ENCODE measurements at regions not wholly inside any gene's neighbourhood (a gene's known extent, or its start where the extent isn't known, plus 50 kb on each side); places are given as distances from the start of the nearest gene placed in this dataset.

DNA sequence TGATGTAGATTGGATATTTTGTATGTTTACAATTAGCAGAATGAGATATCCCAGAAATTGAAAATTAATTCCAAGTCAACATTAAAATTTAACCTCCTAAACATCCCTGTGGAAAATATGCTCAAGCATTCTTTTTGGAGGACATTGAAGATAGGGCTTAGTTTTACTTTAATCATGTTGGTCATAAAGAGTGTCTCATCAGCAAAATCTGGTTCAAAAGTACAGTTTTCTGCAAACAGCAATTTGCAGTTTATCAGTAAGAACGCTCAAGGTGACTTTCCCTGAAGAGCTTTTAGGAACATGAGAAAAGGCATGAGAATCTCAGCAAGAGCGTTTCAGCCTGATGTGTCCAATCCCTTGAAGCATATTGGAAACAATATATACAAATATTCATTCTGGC is 889.8 kb downstream of the CENPC start:
- no peaks in the 10 kb centered on the region for H3K27me3 ChIP-seq (ENCODE audit: control insufficient read depth in 3 of 3, insufficient read depth in 3 of 3, low read length in 2 of 3)
- 77 to 91% methylated on average over 2 of the region's 2 CpGs for WGBS, 2 donors
- TF ChIP-seq, protein P1, sequence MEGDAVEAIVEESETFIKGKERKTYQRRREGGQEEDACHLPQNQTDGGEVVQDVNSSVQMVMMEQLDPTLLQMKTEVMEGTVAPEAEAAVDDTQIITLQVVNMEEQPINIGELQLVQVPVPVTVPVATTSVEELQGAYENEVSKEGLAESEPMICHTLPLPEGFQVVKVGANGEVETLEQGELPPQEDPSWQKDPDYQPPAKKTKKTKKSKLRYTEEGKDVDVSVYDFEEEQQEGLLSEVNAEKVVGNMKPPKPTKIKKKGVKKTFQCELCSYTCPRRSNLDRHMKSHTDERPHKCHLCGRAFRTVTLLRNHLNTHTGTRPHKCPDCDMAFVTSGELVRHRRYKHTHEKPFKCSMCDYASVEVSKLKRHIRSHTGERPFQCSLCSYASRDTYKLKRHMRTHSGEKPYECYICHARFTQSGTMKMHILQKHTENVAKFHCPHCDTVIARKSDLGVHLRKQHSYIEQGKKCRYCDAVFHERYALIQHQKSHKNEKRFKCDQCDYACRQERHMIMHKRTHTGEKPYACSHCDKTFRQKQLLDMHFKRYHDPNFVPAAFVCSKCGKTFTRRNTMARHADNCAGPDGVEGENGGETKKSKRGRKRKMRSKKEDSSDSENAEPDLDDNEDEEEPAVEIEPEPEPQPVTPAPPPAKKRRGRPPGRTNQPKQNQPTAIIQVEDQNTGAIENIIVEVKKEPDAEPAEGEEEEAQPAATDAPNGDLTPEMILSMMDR (IDR thresholded peaks at IDR 0.05; ENCODE audit: control extremely low read depth, extremely low read depth) = no peak
- no peak overlapping the region for H3K9ac ChIP-seq (ENCODE audit: insufficient read depth in 1 of 2, low read length in 2 of 2)
- no peak for DNase-seq
- no peak for ATAC-seq (ENCODE audit: insufficient read depth, low FRiP score)
- H3K4me1 ChIP-seq (ENCODE audit: control insufficient read depth in 5 of 5, insufficient read depth in 5 of 5, low read length in 5 of 5) = no peaks in the 10 kb centered on the region
- H3K9me3 ChIP-seq (ENCODE audit: control insufficient read depth in 4 of 4, insufficient read depth in 3 of 4, low read length in 3 of 4) = no peaks in the 10 kb centered on the region
- H3K27ac ChIP-seq (ENCODE audit: low read depth in 1 of 2, low read length in 1 of 2) = no peak overlapping the region
- no peaks in the 10 kb centered on the region for H3K36me3 ChIP-seq (ENCODE audit: control insufficient read depth in 4 of 4, insufficient read depth in 4 of 4, low read length in 4 of 4)
- no peak overlapping the region for H3K4me3 ChIP-seq

DNA sequence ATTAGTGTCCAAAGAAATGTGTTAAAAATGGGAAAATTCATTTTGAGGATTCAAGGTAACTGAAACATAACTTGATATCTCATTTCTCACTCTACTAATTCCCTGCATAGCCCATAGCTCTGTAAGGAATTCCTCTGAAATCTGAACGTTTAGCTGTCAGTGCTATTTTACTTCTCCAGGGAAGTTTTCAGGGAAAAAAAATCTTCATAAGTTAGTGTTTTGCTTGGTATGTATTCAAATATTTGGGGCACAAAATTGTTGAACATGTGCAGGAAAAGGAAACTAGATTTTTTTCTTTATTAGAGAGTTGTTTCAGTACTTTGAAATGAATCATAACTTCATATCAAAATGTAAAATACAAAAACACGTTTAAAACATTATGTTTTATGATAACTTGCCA is 891.4 kb downstream of the CENPC start:
- TF ChIP-seq, protein P1 (IDR thresholded peaks at IDR 0.05; ENCODE audit: control extremely low read depth, extremely low read depth) = no peak
- H3K36me3 ChIP-seq (ENCODE audit: control insufficient read depth in 4 of 4, insufficient read depth in 4 of 4, low read length in 4 of 4) = no peaks in the 10 kb centered on the region
- no peak overlapping the region for H3K27ac ChIP-seq (ENCODE audit: low read depth in 1 of 2, low read length in 1 of 2)
- H3K4me3 ChIP-seq = no peak overlapping the region
- WGBS, 2 donors = 52 to 70% methylated on average over 2 of the region's 2 CpGs
- H3K4me1 ChIP-seq (ENCODE audit: control insufficient read depth in 5 of 5, insufficient read depth in 5 of 5, low read length in 5 of 5) = no peaks in the 10 kb centered on the region
- no peak for ATAC-seq (ENCODE audit: insufficient read depth, low FRiP score)
- H3K27me3 ChIP-seq (ENCODE audit: control insufficient read depth in 3 of 3, insufficient read depth in 3 of 3, low read length in 2 of 3) = no peaks in the 10 kb centered on the region
- no peak overlapping the region for H3K9ac ChIP-seq (ENCODE audit: insufficient read depth in 1 of 2, low read length in 2 of 2)
- H3K9me3 ChIP-seq (ENCODE audit: control insufficient read depth in 4 of 4, insufficient read depth in 3 of 4, low read length in 3 of 4) = no peaks in the 10 kb centered on the region
- no peak for DNase-seq

DNA sequence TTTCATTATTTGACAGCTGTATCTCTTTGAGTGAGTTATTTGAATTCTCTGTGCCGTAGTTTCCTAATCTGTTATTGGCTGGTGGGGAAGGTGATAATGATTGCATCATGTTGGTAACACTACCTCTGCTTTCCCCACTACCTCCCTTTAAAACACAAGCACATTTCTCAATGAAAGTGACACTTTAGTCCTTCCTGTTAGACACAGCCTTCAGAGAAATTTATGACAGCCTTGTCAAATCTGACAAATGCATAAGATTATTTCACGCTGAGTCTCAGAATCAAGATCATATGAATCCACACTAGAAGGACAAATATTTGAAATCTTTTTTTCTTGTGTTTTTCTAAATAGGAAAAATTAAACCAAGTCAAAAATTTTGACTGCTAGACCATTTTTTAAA is 896.1 kb downstream of the CENPC start:
- Histone ChIP-seq H3K36me3 (ENCODE audit: control insufficient read depth in 4 of 4, insufficient read depth in 4 of 4, low read length in 4 of 4) (no peaks in the 10 kb centered on the region), H3K27ac (ENCODE audit: low read depth in 1 of 2, low read length in 1 of 2) (no peak overlapping the region), H3K9ac (ENCODE audit: insufficient read depth in 1 of 2, low read length in 2 of 2) (no peak overlapping the region), H3K4me3 (no peak overlapping the region), H3K27me3 (ENCODE audit: control insufficient read depth in 3 of 3, insufficient read depth in 3 of 3, low read length in 2 of 3) (no peaks in the 10 kb centered on the region), H3K4me1 (ENCODE audit: control insufficient read depth in 5 of 5, insufficient read depth in 5 of 5, low read length in 5 of 5) (no peaks in the 10 kb centered on the region), H3K9me3 (ENCODE audit: control insufficient read depth in 4 of 4, insufficient read depth in 3 of 4, low read length in 3 of 4) (no peaks in the 10 kb centered on the region)
- ATAC-seq (ENCODE audit: insufficient read depth, low FRiP score) (no peak), DNase-seq (no peak)
- 70 to 84% methylated on average over 2 of the region's 2 CpGs for WGBS, 2 donors
- TF ChIP-seq, protein P1 (IDR thresholded peaks at IDR 0.05; ENCODE audit: control extremely low read depth, extremely low read depth) = no peak

DNA sequence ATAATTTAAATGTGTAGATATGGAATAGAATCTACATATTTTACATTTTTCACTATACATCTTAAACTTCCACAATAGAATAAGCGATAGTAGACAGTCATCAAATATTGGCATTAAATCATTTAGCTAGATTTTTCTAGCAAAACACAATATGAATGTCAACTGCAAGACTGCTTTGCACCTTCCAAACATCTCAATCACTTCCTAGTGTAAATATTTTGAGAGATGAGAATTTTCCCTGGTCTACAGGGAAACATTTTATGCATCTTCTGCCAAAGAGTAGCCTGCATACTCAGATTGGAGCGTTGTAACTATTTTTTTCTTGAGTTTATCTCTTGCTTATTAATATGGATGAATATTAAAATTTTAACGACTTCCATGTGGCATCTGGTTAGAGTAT is 897.4 kb downstream of the CENPC start:
- Histone ChIP-seq H3K4me1 (ENCODE audit: control insufficient read depth in 5 of 5, insufficient read depth in 5 of 5, low read length in 5 of 5) (no peaks in the 10 kb centered on the region), H3K36me3 (ENCODE audit: control insufficient read depth in 4 of 4, insufficient read depth in 4 of 4, low read length in 4 of 4) (no peaks in the 10 kb centered on the region), H3K9me3 (ENCODE audit: control insufficient read depth in 4 of 4, insufficient read depth in 3 of 4, low read length in 3 of 4) (no peaks in the 10 kb centered on the region), H3K4me3 (no peak overlapping the region), H3K27me3 (ENCODE audit: control insufficient read depth in 3 of 3, insufficient read depth in 3 of 3, low read length in 2 of 3) (no peaks in the 10 kb centered on the region), H3K9ac (ENCODE audit: insufficient read depth in 1 of 2, low read length in 2 of 2) (no peak overlapping the region), H3K27ac (ENCODE audit: low read depth in 1 of 2, low read length in 1 of 2) (no peak overlapping the region)
- TF ChIP-seq, protein P1 (IDR thresholded peaks at IDR 0.05; ENCODE audit: control extremely low read depth, extremely low read depth) = no peak
- 69 to 72% methylated on average over 3 of the region's 3 CpGs for WGBS, 2 donors
- no peak for DNase-seq
- ATAC-seq (ENCODE audit: insufficient read depth, low FRiP score) = no peak

Measured in lung (tissue), 11 donors.